Coronary artery (tissue), 2 donors: ENCODE measurements at regions not wholly inside any gene's neighbourhood (a gene's known extent, or its start where the extent isn't known, plus 50 kb on each side); places are given as distances from the start of the nearest gene placed in this dataset.

Experiments used
- DNase-seq: peaks from one replicate; pipeline ENCODE4 v3.0.0-alpha.2; 2017; ENCODE audit warnings: low spot score
- H3K27ac ChIP-seq, 2 donors: fragments of 200-600 bp; sonication (generic); one replicate each; pipeline ENCODE4 v1.5.1; 2016 to 2019
- H3K4me3 ChIP-seq: fragments of 200-600 bp; sonication (generic); 2 replicates; pipeline ENCODE4 v1.5.1; 2016; ENCODE audit warnings: mild to moderate bottlenecking, moderate library complexity
- TF ChIP-seq, protein P1 (sequence below): fragments of 200-600 bp; sonication (generic); IDR thresholded peaks from one replicate; pipeline ENCODE4 v1.5.1; 2019; ENCODE audit warnings: antibody characterized with exemption

DNA sequence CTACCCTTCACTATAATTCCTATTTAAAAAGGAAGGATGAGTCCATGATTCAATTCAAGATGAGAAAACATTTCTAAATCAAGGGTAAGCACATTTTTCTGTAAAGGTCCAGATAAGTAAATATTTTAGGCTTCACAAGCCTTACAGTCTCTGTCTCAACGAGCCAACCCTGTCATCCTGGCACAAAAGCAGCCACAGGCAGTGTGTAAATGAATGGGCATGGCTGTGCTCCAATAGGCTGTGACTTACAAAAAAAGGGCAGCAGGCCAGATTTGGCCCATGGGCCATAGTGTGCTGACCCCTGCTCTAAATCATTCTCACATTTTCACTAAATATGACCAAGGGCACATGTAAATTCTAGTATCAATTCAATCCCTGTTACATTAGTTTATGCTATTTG, 200.4 kb downstream of the WNT5A start:
- H3K4me3 ChIP-seq = no peak overlapping the region
- DNase-seq = no peak
- no peak overlapping the region for H3K27ac ChIP-seq
- TF ChIP-seq, protein P1, sequence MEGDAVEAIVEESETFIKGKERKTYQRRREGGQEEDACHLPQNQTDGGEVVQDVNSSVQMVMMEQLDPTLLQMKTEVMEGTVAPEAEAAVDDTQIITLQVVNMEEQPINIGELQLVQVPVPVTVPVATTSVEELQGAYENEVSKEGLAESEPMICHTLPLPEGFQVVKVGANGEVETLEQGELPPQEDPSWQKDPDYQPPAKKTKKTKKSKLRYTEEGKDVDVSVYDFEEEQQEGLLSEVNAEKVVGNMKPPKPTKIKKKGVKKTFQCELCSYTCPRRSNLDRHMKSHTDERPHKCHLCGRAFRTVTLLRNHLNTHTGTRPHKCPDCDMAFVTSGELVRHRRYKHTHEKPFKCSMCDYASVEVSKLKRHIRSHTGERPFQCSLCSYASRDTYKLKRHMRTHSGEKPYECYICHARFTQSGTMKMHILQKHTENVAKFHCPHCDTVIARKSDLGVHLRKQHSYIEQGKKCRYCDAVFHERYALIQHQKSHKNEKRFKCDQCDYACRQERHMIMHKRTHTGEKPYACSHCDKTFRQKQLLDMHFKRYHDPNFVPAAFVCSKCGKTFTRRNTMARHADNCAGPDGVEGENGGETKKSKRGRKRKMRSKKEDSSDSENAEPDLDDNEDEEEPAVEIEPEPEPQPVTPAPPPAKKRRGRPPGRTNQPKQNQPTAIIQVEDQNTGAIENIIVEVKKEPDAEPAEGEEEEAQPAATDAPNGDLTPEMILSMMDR = no peak

GRCh38 chr3:55285156-55285555, 201.9 kb downstream of the WNT5A start:
- TF ChIP-seq, protein P1 = no peak
- DNase-seq = no peak
- H3K4me3 ChIP-seq = no peak overlapping the region
- H3K27ac ChIP-seq = no peak overlapping the region

GRCh38 chr3:55283441-55283925, 203.6 kb downstream of the WNT5A start:
- Histone ChIP-seq H3K4me3 (no peak overlapping the region), H3K27ac (no peak overlapping the region)
- TF ChIP-seq, protein P1 = no peak
- no peak for DNase-seq

DNA sequence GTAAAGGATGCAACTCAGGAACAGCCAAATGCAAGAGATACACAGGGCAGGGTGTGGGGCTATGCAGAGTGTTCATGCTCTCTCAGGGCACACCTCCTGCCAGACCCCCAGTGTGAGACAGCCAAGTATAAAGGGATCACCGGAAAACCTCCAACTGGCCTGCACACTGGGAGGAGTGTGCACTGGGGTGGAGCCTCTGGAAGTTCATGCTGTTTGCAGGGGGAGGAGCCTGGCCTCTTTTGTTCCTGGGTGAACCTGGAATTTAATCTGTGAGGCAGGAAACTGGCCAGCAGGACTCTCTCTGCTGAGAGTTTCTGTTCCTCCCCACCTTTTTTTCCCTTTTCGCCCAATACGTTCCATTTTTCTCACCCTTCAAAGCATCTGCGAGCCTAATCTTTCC, 204.1 kb downstream of the WNT5A start:
- H3K4me3 ChIP-seq = no peak overlapping the region

DNA sequence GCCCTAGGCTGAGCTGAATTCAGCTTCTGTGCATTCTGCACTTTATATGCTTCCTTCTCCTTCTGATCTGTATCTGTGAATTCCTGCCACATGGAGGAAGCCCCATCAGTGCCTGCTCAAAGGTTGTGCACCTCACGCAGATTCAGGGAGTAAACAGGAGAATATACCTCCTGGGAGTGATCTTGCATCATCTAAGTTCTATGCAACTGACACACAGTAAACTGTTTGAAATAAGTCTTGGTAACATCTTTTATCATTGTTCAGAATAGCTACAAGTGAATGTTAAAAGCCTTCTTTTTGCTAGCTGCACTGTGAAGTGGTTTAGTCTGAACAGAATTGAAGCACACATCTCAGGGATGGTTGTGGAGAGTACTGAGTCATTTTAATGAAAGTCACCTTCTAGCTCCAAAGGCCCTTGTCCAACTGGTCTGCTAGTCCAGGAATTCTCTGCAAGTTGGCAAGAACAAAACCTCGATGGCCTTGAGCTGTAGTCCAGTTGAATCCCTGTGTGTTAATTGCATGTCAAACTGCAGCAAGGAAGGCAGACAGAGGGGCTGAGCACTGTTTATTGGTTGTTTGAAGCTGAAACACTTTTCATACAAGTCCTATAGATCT, 215.0 kb downstream of the WNT5A start:
- no peak for DNase-seq
- Histone ChIP-seq H3K4me3 (no peak overlapping the region), H3K27ac (no peak overlapping the region)
- TF ChIP-seq, protein P1 = no peak

More for the DNA sequence above, 204.1 kb downstream of the WNT5A start:
- TF ChIP-seq, protein P1 = no peak
- no peak overlapping the region for H3K27ac ChIP-seq
- no peak for DNase-seq

GRCh38 chr3:55271549-55271948, 215.6 kb downstream of the WNT5A start:
- Histone ChIP-seq H3K4me3 (no peak overlapping the region), H3K27ac (no peak overlapping the region)
- TF ChIP-seq, protein P1 = no peak
- DNase-seq = no peak

DNA sequence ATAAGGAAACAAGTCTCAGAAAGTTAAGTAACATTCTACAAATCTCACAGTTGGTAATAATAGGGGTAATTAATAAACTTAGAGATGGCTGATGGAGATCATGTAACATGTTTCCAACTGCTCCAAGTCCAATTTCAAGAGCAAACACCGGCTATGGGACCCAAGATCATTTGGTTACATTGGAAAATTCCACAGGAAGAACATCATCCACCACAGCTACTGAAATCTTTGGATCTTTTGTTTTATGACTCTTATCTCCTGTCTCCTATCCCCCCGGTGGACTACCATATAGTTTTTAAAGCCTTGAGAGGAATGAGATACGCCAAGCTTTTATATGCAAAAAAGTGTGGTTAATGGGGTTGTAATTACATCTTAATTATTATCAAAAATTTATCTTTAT, 216.1 kb downstream of the WNT5A start:
- TF ChIP-seq, protein P1 = no peak
- DNase-seq = no peak
- Histone ChIP-seq H3K27ac (no peak overlapping the region), H3K4me3 (no peak overlapping the region)
